ENCODE measurements at regions not wholly inside any gene's neighbourhood (a gene's known extent, or its start where the extent isn't known, plus 50 kb on each side); places are given as distances from the start of the nearest gene placed in this dataset.

- H3K27me3 ChIP-seq (ENCODE audit: low read length), result no peaks in the 10 kb centered on the region
- no peaks in the 10 kb centered on the region for H4K20me1 ChIP-seq (ENCODE audit: low read depth, low read length)
- H3K4me2 ChIP-seq (ENCODE audit: low read depth, low read length, poor library complexity, severe bottlenecking), result no peak overlapping the region
- no peak for TF ChIP-seq EZH2phosphoT487 (conservative IDR thresholded peaks at IDR 0.05; ENCODE audit: low read length)
- no peak for TF ChIP-seq CTCF (IDR thresholded peaks at IDR 0.05; ENCODE audit: insufficient read depth, low read length, poor library complexity, severe bottlenecking)
- no peaks in the 10 kb centered on the region for H3F3A ChIP-seq (ENCODE audit: insufficient read depth)
- no peaks in the 10 kb centered on the region for H3K9me2 ChIP-seq (replicated peaks; ENCODE audit: insufficient read depth, low read length)
- H3K79me2 ChIP-seq (ENCODE audit: insufficient read depth, low read length), result no peaks in the 10 kb centered on the region
- H3K9ac ChIP-seq (ENCODE audit: low read length), result no peak overlapping the region
- H3K4me3 ChIP-seq (ENCODE audit: insufficient read depth, low read length, poor library complexity, severe bottlenecking), result no peak overlapping the region
- no peak overlapping the region for H2AFZ ChIP-seq (ENCODE audit: low read depth, low read length, severe bottlenecking)
- H3K27ac ChIP-seq (ENCODE audit: low read depth, low read length), result no peak overlapping the region
- no peaks in the 10 kb centered on the region for H3K9me3 ChIP-seq (ENCODE audit: insufficient read depth, low read length)
- H3K36me3 ChIP-seq (ENCODE audit: low read length), result no peaks in the 10 kb centered on the region
Observed at GRCh38 chr1:60569189-60569588, 495.6 kb upstream of the C1orf87 start.

GRCh38 chr1:60567256-60567655 is 493.7 kb upstream of the C1orf87 start:
- Histone ChIP-seq H3K9ac (ENCODE audit: low read length) (no peak overlapping the region), H3K27me3 (ENCODE audit: low read length) (no peaks in the 10 kb centered on the region), H2AFZ (ENCODE audit: low read depth, low read length, severe bottlenecking) (no peak overlapping the region), H3K27ac (ENCODE audit: low read depth, low read length) (no peak overlapping the region), H3K36me3 (ENCODE audit: low read length) (no peaks in the 10 kb centered on the region), H3K4me3 (ENCODE audit: insufficient read depth, low read length, poor library complexity, severe bottlenecking) (no peak overlapping the region), H3K9me3 (ENCODE audit: insufficient read depth, low read length) (no peaks in the 10 kb centered on the region), H3K9me2 (replicated peaks; ENCODE audit: insufficient read depth, low read length) (no peaks in the 10 kb centered on the region), H4K20me1 (ENCODE audit: low read depth, low read length) (no peaks in the 10 kb centered on the region), H3K79me2 (ENCODE audit: insufficient read depth, low read length) (no peaks in the 10 kb centered on the region), H3F3A (ENCODE audit: insufficient read depth) (no peaks in the 10 kb centered on the region), H3K4me2 (ENCODE audit: low read depth, low read length, poor library complexity, severe bottlenecking) (no peak overlapping the region)
- no peak for TF ChIP-seq CTCF (IDR thresholded peaks at IDR 0.05; ENCODE audit: insufficient read depth, low read length, poor library complexity, severe bottlenecking)

GRCh38 chr1:60564916-60565750 is 491.6 kb upstream of the C1orf87 start:
- no peaks in the 10 kb centered on the region for H3K9me3 ChIP-seq (ENCODE audit: insufficient read depth, low read length)
- no peaks in the 10 kb centered on the region for H3F3A ChIP-seq (ENCODE audit: insufficient read depth)
- H3K9ac ChIP-seq (ENCODE audit: low read length), result no peak overlapping the region
- no peaks in the 10 kb centered on the region for H3K36me3 ChIP-seq (ENCODE audit: low read length)
- no peaks in the 10 kb centered on the region for H3K27me3 ChIP-seq (ENCODE audit: low read length)
- no peak overlapping the region for H3K4me2 ChIP-seq (ENCODE audit: low read depth, low read length, poor library complexity, severe bottlenecking)
- no peaks in the 10 kb centered on the region for H4K20me1 ChIP-seq (ENCODE audit: low read depth, low read length)
- no peaks in the 10 kb centered on the region for H3K79me2 ChIP-seq (ENCODE audit: insufficient read depth, low read length)
- no peaks in the 10 kb centered on the region for H3K9me2 ChIP-seq (replicated peaks; ENCODE audit: insufficient read depth, low read length)
- H2AFZ ChIP-seq (ENCODE audit: low read depth, low read length, severe bottlenecking), result no peak overlapping the region
- no peak overlapping the region for H3K27ac ChIP-seq (ENCODE audit: low read depth, low read length)
- no peak for TF ChIP-seq CTCF (IDR thresholded peaks at IDR 0.05; ENCODE audit: insufficient read depth, low read length, poor library complexity, severe bottlenecking)
- no peak overlapping the region for H3K4me3 ChIP-seq (ENCODE audit: insufficient read depth, low read length, poor library complexity, severe bottlenecking)

All from SU-DHL-6 (cell line).